KMS-11 (cell line): ENCODE measurements at regions not wholly inside any gene's neighbourhood (a gene's known extent, or its start where the extent isn't known, plus 50 kb on each side); places are given as distances from the start of the nearest gene placed in this dataset.

Experiments
- H2AFZ ChIP-seq: fragments of 200-600 bp; sonication (generic); 2 replicates; pipeline ENCODE4 v1.6.1; 2016; ENCODE audit warnings: antibody characterized with exemption, mixed run types, low read depth
- H3K27ac ChIP-seq: fragments of 200-600 bp; sonication (generic); 2 replicates; pipeline ENCODE4 v1.6.1; 2016; ENCODE audit warnings: mild to moderate bottlenecking, mixed run types
- H3K27me3 ChIP-seq: fragments of 200-600 bp; sonication (generic); 2 replicates; pipeline ENCODE4 v1.6.1; 2017; ENCODE audit warnings: mild to moderate bottlenecking, low read depth, mixed run types, moderate library complexity; ENCODE audit not compliant: insufficient read depth
- H3K36me3 ChIP-seq: fragments of 200-600 bp; sonication (generic); 2 replicates; pipeline ENCODE4 v1.6.1; 2017; ENCODE audit warnings: mild to moderate bottlenecking, mixed run types; ENCODE audit not compliant: insufficient read depth
- H3K4me1 ChIP-seq: fragments of 200-600 bp; sonication (generic); 2 replicates; pipeline ENCODE4 v1.6.1; 2016; ENCODE audit warnings: mild to moderate bottlenecking, low read depth, mixed run types; ENCODE audit not compliant: poor library complexity, severe bottlenecking
- H3K4me2 ChIP-seq: fragments of 200-600 bp; sonication (generic); 2 replicates; pipeline ENCODE4 v1.7.0; 2016; ENCODE audit warnings: mild to moderate bottlenecking, mixed run types
- H3K4me3 ChIP-seq: fragments of 200-600 bp; sonication (generic); IDR thresholded peaks from 2 replicates; pipeline ENCODE4 v1.6.1; 2017; ENCODE audit warnings: low read depth, low read length, mixed read lengths; ENCODE audit not compliant: insufficient read depth
- H3K79me2 ChIP-seq: fragments of 200-600 bp; sonication (generic); 2 replicates; pipeline ENCODE4 v1.6.1; 2016; ENCODE audit warnings: low read depth, mixed run types; ENCODE audit not compliant: insufficient read depth
- H3K9ac ChIP-seq: fragments of 200-600 bp; sonication (generic); 2 replicates; pipeline ENCODE4 v1.6.1; 2016; ENCODE audit warnings: mild to moderate bottlenecking, mixed run types
- H4K20me1 ChIP-seq: fragments of 200-600 bp; sonication (generic); 2 replicates; pipeline ENCODE4 v1.6.1; 2016; ENCODE audit warnings: mild to moderate bottlenecking, mixed run types; ENCODE audit not compliant: insufficient read depth
- CTCF ChIP-seq: fragments of 200-600 bp; sonication (generic); conservative IDR thresholded peaks from 2 replicates; pipeline ENCODE4 v1.6.1; 2017; ENCODE audit warnings: low read depth, mild to moderate bottlenecking, antibody characterized with exemption, low read length, moderate library complexity, mixed read lengths

GRCh38 chr2:5986801-5987787, 294.9 kb downstream of the SOX11 start:
- H4K20me1 ChIP-seq: no peaks in the 10 kb centered on the region
- no peaks in the 10 kb centered on the region for H3K36me3 ChIP-seq
- no peaks in the 10 kb centered on the region for H3K27me3 ChIP-seq
- no peak overlapping the region for H3K27ac ChIP-seq
- no peaks in the 10 kb centered on the region for H3K4me1 ChIP-seq
- no peak overlapping the region for H2AFZ ChIP-seq
- H3K4me2 ChIP-seq: no peak overlapping the region
- H3K4me3 ChIP-seq: no peak overlapping the region
- no peaks in the 10 kb centered on the region for H3K79me2 ChIP-seq
- no peak for TF ChIP-seq CTCF
- H3K9ac ChIP-seq: no peak overlapping the region

- Histone ChIP-seq H3K79me2 (no peaks in the 10 kb centered on the region), H4K20me1 (no peaks in the 10 kb centered on the region), H3K9ac (no peak overlapping the region), H3K4me2 (no peak overlapping the region), H3K4me1 (no peaks in the 10 kb centered on the region), H3K27ac (no peak overlapping the region), H3K4me3 (no peak overlapping the region), H3K27me3 (no peaks in the 10 kb centered on the region), H2AFZ (no peak overlapping the region), H3K36me3 (no peaks in the 10 kb centered on the region)
- no peak for TF ChIP-seq CTCF
Observed at GRCh38 chr2:5988120-5988519, 295.9 kb downstream of the SOX11 start.

GRCh38 chr2:5990086-5990485, 297.9 kb downstream of the SOX11 start:
- Histone ChIP-seq H3K4me2 (no peak overlapping the region), H3K4me1 (no peaks in the 10 kb centered on the region), H3K9ac (no peak overlapping the region), H3K36me3 (no peaks in the 10 kb centered on the region), H3K27me3 (no peaks in the 10 kb centered on the region), H4K20me1 (no peaks in the 10 kb centered on the region), H3K79me2 (no peaks in the 10 kb centered on the region), H3K4me3 (no peak overlapping the region), H2AFZ (no peak overlapping the region), H3K27ac (no peak overlapping the region)
- TF ChIP-seq CTCF: no peak

- H3K4me1 ChIP-seq: no peaks in the 10 kb centered on the region
- TF ChIP-seq CTCF: no peak
- no peaks in the 10 kb centered on the region for H3K27me3 ChIP-seq
- H4K20me1 ChIP-seq: no peaks in the 10 kb centered on the region
- H3K36me3 ChIP-seq: no peaks in the 10 kb centered on the region
- no peak overlapping the region for H3K4me3 ChIP-seq
- H3K9ac ChIP-seq: no peak overlapping the region
- H3K4me2 ChIP-seq: no peak overlapping the region
- H3K79me2 ChIP-seq: no peaks in the 10 kb centered on the region
- no peak overlapping the region for H3K27ac ChIP-seq
- no peak overlapping the region for H2AFZ ChIP-seq
Observed at GRCh38 chr2:5991305-5991968, 299.3 kb downstream of the SOX11 start.
